ENCODE measurements at regions not wholly inside any gene's neighbourhood (a gene's known extent, or its start where the extent isn't known, plus 50 kb on each side); places are given as distances from the start of the nearest gene placed in this dataset.
A peak's percentile ranks its signal among the peaks of the same experiment; 100 is the strongest.

- no peak for TF ChIP-seq ZNF468 (CRISPR knock-in tag; IDR thresholded peaks at IDR 0.05)
- TF ChIP-seq AGO2 (optimal IDR thresholded peaks at IDR 0.05; ENCODE audit: low read depth, low read length), result no peak
- no peak for TF ChIP-seq BORCS8-MEF2B (CRISPR knock-in tag; IDR thresholded peaks at IDR 0.05)
- peak; percentile 44; the same call in 1 of the 2 replicates for TF ChIP-seq THRA (CRISPR knock-in tag; IDR thresholded peaks at IDR 0.05; ENCODE audit: borderline replicate concordance)
- peak; percentile 96 for TF ChIP-seq TEAD3 (CRISPR knock-in tag; optimal IDR thresholded peaks at IDR 0.05; ENCODE audit: borderline replicate concordance)
- TF ChIP-seq PPARG (CRISPR knock-in tag; conservative IDR thresholded peaks at IDR 0.05), result peak; percentile 47; the same call in 1 of the 2 replicates
- TF ChIP-seq EP300 (IDR thresholded peaks at IDR 0.05; ENCODE audit: low read depth in 2 of 2, low read length in 2 of 2), result peak in 1 of 2 experiments; percentile 90; a peak in 2 of 4 replicates
- peak; percentile 79 for TF ChIP-seq EP300 (CRISPR knock-in tag; IDR thresholded peaks at IDR 0.05; ENCODE audit: borderline replicate concordance)
- no peak for TF ChIP-seq ZNF556 (CRISPR knock-in tag; IDR thresholded peaks at IDR 0.05; ENCODE audit: borderline replicate concordance)
- no peak for TF ChIP-seq FOSL1 (CRISPR knock-in tag; IDR thresholded peaks at IDR 0.05; ENCODE audit: borderline replicate concordance)
- TF ChIP-seq ZNF12 (CRISPR knock-in tag; IDR thresholded peaks at IDR 0.05), result no peak
- no peak for TF ChIP-seq MIER3 (CRISPR knock-in tag; IDR thresholded peaks at IDR 0.05; ENCODE audit: borderline replicate concordance)
- peak; percentile 78; the same call in 1 of the 2 replicates for TF ChIP-seq ARID3A (IDR thresholded peaks at IDR 0.05; ENCODE audit: low read depth, low read length)
- TF ChIP-seq CERS6 (CRISPR knock-in tag; IDR thresholded peaks at IDR 0.05), result no peak
- peak; percentile 86 for TF ChIP-seq PAXIP1 (CRISPR knock-in tag; conservative IDR thresholded peaks at IDR 0.05)
- TF ChIP-seq MAZ (IDR thresholded peaks at IDR 0.05; ENCODE audit: borderline replicate concordance, low read depth, low read length), result no peak
- 0 out of 2 replicates have a peak, but pooled peaks have one; percentile 27 for TF ChIP-seq MAZ (CRISPR knock-in tag; IDR thresholded peaks at IDR 0.05; ENCODE audit: low read depth)
- TF ChIP-seq ZBTB49 (CRISPR knock-in tag; IDR thresholded peaks at IDR 0.05; ENCODE audit: borderline replicate concordance), result no peak
- TF ChIP-seq GATAD2A (CRISPR knock-in tag; IDR thresholded peaks at IDR 0.05), result peak; percentile 85
- peak; percentile 58; the same call in 1 of the 2 replicates for TF ChIP-seq FOSL2 (CRISPR knock-in tag; IDR thresholded peaks at IDR 0.05)
Measured at GRCh38 chr18:51279367-51279984, 82.0 kb upstream of the MEX3C start (continued).

Measured in HepG2 (cell line).